PC-9 (cell line): ENCODE measurements at regions not wholly inside any gene's neighbourhood (a gene's known extent, or its start where the extent isn't known, plus 50 kb on each side); places are given as distances from the start of the nearest gene placed in this dataset.
"Not testable (repeated sequence)": the region's sequence is repeated elsewhere in the genome, so short reads cannot be mapped to it uniquely, and the experiment has no call there.

Source experiments
- BruUV-seq: library from RNA; stranded (reverse); fragments of 400-500 nt; replicated peaks from 2 replicates; lab custom pipeline; 2021; lab: Mats Ljungman, UMichigan
- CTCF ChIA-PET: fragments of 300-600 bp; sonication (Branson Sonifier 250); formaldehyde crosslinking; loops from one replicate; lab custom pipeline; 2022; ENCODE audit warnings: antibody characterized with exemption; lab: Charles Lee
- POLR2A ChIA-PET: fragments of 300-600 bp; sonication (Branson Sonifier 250); formaldehyde crosslinking; loops from one replicate; lab custom pipeline; 2022; ENCODE audit warnings: antibody characterized with exemption; ENCODE audit not compliant: unreplicated experiment; lab: Charles Lee
- DNase-seq, 2 experiments: peaks; one replicate each; pipeline versions ENCODE4 v3.0.0 to v3.0.0-alpha.2; 2015 to 2022; ENCODE audit warnings: mixed read lengths in 1 of 2
- H2AFZ ChIP-seq: fragments of 200-600 bp; sonication (generic); 2 replicates; pipeline ENCODE4 v1.8.1; 2017; ENCODE audit warnings: antibody characterized with exemption
- H3F3A ChIP-seq: fragments of 200-600 bp; sonication (generic); 2 replicates; pipeline ENCODE4 v1.8.1; 2017; ENCODE audit warnings: antibody characterized with exemption, mild to moderate bottlenecking, low read depth; ENCODE audit not compliant: insufficient read depth
- H3K27ac ChIP-seq: fragments of 200-600 bp; sonication (generic); 2 replicates; pipeline ENCODE4 v1.6.1; 2016; ENCODE audit warnings: mixed run types
- H3K27me3 ChIP-seq: fragments of 200-600 bp; sonication (generic); 2 replicates; pipeline ENCODE4 v1.6.1; 2016; ENCODE audit warnings: low read depth, mixed run types; ENCODE audit not compliant: insufficient read depth
- H3K36me3 ChIP-seq: fragments of 200-600 bp; sonication (generic); 2 replicates; pipeline ENCODE4 v1.6.1; 2016; ENCODE audit warnings: low read depth, mixed run types
- H3K4me1 ChIP-seq: fragments of 200-600 bp; sonication (generic); replicated peaks from 2 replicates; pipeline ENCODE4 v1.6.1; 2016; ENCODE audit warnings: mixed run types; ENCODE audit not compliant: insufficient read depth
- H3K4me2 ChIP-seq: fragments of 200-600 bp; sonication (generic); 2 replicates; pipeline ENCODE4 v1.6.1; 2017; ENCODE audit warnings: mixed run types
- H3K4me3 ChIP-seq: fragments of 200-600 bp; sonication (generic); 2 replicates; pipeline ENCODE4 v1.6.1; 2016; ENCODE audit warnings: mixed run types
- H3K79me2 ChIP-seq: fragments of 200-600 bp; sonication (generic); 2 replicates; pipeline ENCODE4 v1.6.1; 2017; ENCODE audit warnings: low read depth, mixed run types
- H3K9me2 ChIP-seq: fragments of 200-600 bp; sonication (generic); 2 replicates; pipeline ENCODE4 v1.8.1; 2017; ENCODE audit warnings: mild to moderate bottlenecking; ENCODE audit not compliant: insufficient read depth
- H3K9me3 ChIP-seq: fragments of 200-600 bp; sonication (generic); 2 replicates; pipeline ENCODE4 v1.8.1; 2016; ENCODE audit warnings: low read depth; ENCODE audit not compliant: insufficient read depth
- H4K20me1 ChIP-seq: fragments of 200-600 bp; sonication (generic); 2 replicates; pipeline ENCODE4 v1.8.1; 2017; ENCODE audit not compliant: insufficient read depth
- EZH2 ChIP-seq: fragments of 200-600 bp; sonication (generic); IDR thresholded peaks from 2 replicates; pipeline ENCODE4 v1.8.0; 2017; ENCODE audit warnings: antibody characterized with exemption, low read depth
- intact Hi-C: fragments of 100-400 bp; cut with micrococcal nuclease; formaldehyde crosslinking; loops from one replicate; pipeline ENCODE4 v1.10.0; 2022; ENCODE audit not compliant: unreplicated experiment
- TF ChIP-seq, protein P1 (sequence below): fragments of 200-600 bp; sonication (generic); conservative IDR thresholded peaks from 2 replicates; pipeline ENCODE4 v1.6.1; 2017; ENCODE audit warnings: mixed run types, antibody characterized with exemption, mild to moderate bottlenecking, moderate library complexity

DNA sequence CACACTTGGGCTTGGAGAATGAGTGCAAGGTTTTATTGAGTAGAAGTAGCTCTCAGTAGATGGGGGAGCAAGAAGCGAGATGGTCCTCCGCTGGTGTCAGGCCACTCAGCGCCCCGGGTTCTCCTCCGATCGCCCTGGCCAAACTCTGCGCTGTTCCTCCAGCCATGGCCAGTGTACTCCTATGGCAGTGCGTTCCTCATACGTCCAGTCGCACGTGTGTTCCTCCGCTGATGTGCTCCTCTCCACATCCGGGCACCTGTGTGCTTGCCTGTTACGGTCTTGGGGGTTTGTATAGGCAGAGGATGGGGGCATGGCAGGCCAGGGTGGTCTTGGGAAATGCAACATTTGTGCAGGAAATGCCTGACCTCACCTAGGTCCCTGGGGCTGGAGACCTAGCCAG, 1899.4 kb downstream of the PCDH9 start:
- no peak overlapping the region for H3K4me3 ChIP-seq
- no peaks in the 10 kb centered on the region for H3F3A ChIP-seq
- no peaks in the 10 kb centered on the region for H3K36me3 ChIP-seq
- ChIA-PET POLR2A (no interaction called here), CTCF (no interaction called here)
- no peaks in the 10 kb centered on the region for H3K27me3 ChIP-seq
- H3K4me2 ChIP-seq, result no peak overlapping the region
- H3K4me1 ChIP-seq, result no peaks in the 10 kb centered on the region
- no peaks in the 10 kb centered on the region for H3K9me2 ChIP-seq
- H3K79me2 ChIP-seq, result no peaks in the 10 kb centered on the region
- H2AFZ ChIP-seq, result no peak overlapping the region
- no peaks in the 10 kb centered on the region for H3K9me3 ChIP-seq
- no peak overlapping the region for H3K27ac ChIP-seq
- intact Hi-C loops, result no loop called here
- no TSS peak for BruUV-seq
- no peak for DNase-seq
- H4K20me1 ChIP-seq, result no peaks in the 10 kb centered on the region
- TF ChIP-seq, protein P1, sequence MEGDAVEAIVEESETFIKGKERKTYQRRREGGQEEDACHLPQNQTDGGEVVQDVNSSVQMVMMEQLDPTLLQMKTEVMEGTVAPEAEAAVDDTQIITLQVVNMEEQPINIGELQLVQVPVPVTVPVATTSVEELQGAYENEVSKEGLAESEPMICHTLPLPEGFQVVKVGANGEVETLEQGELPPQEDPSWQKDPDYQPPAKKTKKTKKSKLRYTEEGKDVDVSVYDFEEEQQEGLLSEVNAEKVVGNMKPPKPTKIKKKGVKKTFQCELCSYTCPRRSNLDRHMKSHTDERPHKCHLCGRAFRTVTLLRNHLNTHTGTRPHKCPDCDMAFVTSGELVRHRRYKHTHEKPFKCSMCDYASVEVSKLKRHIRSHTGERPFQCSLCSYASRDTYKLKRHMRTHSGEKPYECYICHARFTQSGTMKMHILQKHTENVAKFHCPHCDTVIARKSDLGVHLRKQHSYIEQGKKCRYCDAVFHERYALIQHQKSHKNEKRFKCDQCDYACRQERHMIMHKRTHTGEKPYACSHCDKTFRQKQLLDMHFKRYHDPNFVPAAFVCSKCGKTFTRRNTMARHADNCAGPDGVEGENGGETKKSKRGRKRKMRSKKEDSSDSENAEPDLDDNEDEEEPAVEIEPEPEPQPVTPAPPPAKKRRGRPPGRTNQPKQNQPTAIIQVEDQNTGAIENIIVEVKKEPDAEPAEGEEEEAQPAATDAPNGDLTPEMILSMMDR, result no peak
- TF ChIP-seq EZH2, result no peak

DNA sequence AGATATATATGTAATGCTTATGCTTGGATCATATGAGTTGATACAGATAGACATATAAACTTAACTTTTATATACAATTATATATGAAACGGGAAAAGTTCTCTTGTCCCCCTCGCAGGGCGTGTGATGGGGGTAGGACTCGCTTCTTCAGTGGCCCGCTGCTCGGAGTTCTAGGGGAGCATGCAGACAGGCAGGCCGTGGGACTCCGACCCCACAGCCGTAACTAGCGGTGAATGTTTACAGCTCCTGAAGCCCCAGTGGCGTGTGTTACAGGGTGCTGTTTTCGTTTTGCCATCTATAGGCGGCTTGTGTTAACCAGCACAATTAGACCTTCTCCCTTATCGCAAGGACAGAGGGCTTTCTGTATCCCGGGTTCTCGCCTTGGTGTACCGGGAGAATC, 1899.8 kb downstream of the PCDH9 start:
- intact Hi-C loops, result no loop called here
- H3K4me2 ChIP-seq, result no peak overlapping the region
- no peak overlapping the region for H3K4me3 ChIP-seq
- POLR2A ChIA-PET, result no interaction called here
- BruUV-seq, result no TSS peak
- TF ChIP-seq EZH2, result no peak
- TF ChIP-seq, protein P1, result no peak
- no peak overlapping the region for H2AFZ ChIP-seq
- no peaks in the 10 kb centered on the region for H3K36me3 ChIP-seq
- no peaks in the 10 kb centered on the region for H3K9me2 ChIP-seq
- no peaks in the 10 kb centered on the region for H3K27me3 ChIP-seq
- no peak overlapping the region for H3K27ac ChIP-seq
- CTCF ChIA-PET, result no interaction called here
- H4K20me1 ChIP-seq, result no peaks in the 10 kb centered on the region
- no peaks in the 10 kb centered on the region for H3K9me3 ChIP-seq
- no peaks in the 10 kb centered on the region for H3K4me1 ChIP-seq
- no peaks in the 10 kb centered on the region for H3K79me2 ChIP-seq
- no peaks in the 10 kb centered on the region for H3F3A ChIP-seq
- no peak for DNase-seq

DNA sequence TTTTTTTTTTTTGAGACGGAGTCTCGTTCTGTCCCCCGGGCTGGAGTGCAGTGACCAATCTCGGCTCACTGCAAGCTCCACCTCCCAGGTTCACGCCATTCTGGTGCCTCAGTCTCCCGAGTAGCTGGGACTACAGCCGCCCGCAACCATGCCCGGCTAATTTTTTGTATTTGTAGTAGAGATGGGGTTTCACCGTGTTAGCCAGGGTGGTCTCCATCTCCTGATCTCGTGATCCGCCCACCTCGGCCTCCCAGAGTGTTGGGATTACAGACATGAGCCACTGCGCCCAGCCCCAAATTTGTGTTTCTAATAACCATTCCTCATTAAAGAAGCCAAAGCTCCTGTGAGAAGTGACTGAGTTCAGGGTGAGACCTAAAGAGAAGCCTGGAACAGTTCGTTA, 1906.9 kb downstream of the PCDH9 start:
- H2AFZ ChIP-seq, intact Hi-C loops, POLR2A ChIA-PET, H3K4me2 ChIP-seq, H3K79me2 ChIP-seq, H4K20me1 ChIP-seq, H3K9me2 ChIP-seq, DNase-seq, BruUV-seq, H3K9me3 ChIP-seq, H3K27ac ChIP-seq, H3K4me1 ChIP-seq, H3K36me3 ChIP-seq, H3F3A ChIP-seq, CTCF ChIA-PET, H3K4me3 ChIP-seq, H3K27me3 ChIP-seq: not testable (repeated sequence)

DNA sequence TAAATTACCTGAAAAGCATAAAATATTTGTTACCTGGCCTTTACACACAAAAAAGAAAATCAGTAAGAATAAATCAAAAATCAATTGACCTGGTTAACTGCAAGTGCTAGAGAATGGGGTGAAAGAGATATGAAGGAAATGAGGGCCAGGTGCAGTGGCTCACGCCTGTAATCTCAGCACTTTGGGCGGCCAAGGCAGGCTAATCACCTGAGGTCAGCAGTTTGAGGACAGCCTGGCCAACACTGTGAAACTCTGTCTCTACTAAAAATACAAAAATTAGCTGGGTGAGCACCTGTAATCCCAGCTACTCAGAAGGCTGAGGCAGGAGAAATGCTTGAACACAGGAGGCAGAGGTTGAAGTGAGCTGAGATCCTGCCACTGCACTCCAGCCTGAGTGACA, 1908.7 kb downstream of the PCDH9 start:
- H3K27ac ChIP-seq, POLR2A ChIA-PET, H3K27me3 ChIP-seq, H3K36me3 ChIP-seq, DNase-seq, H3F3A ChIP-seq, H3K4me1 ChIP-seq, H4K20me1 ChIP-seq, BruUV-seq, H3K9me2 ChIP-seq, H3K79me2 ChIP-seq, H3K4me2 ChIP-seq, H2AFZ ChIP-seq, intact Hi-C loops, CTCF ChIA-PET, H3K4me3 ChIP-seq, H3K9me3 ChIP-seq: not testable (repeated sequence)
